Caki2 (cell line): ENCODE measurements at regions not wholly inside any gene's neighbourhood (a gene's known extent, or its start where the extent isn't known, plus 50 kb on each side); places are given as distances from the start of the nearest gene placed in this dataset.
"Not testable (repeated sequence)": the region's sequence is repeated elsewhere in the genome, so short reads cannot be mapped to it uniquely, and the experiment has no call there.

ENCODE experiments used
- DNase-seq: peaks from one replicate; pipeline ENCODE4 v3.0.0-alpha.2; 2015; ENCODE audit warnings: low read depth
- in situ Hi-C: cut with HindIII; loops from 2 replicates; pipeline ENCODE4 v1.10.0; 2016; ENCODE audit warnings: low sequenced_read_pairs, low pct_unique_long_range_greater_than_20kb, mixed read lengths

DNA sequence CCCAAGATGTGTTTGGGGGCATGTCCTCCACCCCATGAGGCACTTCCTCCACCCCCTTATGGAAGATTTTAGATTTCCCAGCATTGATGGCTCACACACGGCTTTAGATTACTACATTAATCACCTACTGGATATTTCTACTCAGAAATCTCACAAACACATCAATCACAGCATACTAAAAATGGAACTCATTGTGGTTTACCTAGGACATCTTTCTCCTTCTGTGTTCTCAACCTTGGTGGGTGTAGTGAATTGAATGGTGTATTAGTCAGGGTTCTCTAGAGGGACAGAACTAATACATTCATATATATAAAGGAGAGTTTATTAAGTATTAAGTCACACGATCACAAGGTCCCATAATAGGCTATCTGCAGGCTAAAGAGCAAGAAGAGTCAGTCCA, 82.1 kb upstream of the CYRIA start:
- no peak for DNase-seq
- in situ Hi-C loops, result no loop called here

DNA sequence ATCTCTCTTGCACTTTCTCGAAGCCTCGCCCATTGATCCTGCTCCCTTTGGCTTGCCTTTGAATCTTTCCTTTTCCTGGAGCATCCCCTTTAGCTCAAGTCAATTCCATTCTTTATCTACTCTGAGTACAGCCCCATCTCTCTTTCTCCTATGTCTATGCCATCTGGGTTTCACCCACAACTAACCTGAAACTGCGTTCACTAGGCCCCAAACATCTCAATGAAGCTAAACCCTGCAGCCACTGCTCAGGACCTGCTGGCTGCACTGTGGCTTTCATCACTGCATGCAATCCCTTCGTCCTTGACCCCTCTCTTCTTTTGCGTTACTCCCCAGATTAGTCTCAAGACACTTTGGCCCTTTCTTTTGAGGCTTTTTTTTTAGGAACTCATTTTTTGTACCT, 81.6 kb upstream of the CYRIA start:
- DNase-seq, result no peak
- in situ Hi-C loops, result no loop called here

DNA sequence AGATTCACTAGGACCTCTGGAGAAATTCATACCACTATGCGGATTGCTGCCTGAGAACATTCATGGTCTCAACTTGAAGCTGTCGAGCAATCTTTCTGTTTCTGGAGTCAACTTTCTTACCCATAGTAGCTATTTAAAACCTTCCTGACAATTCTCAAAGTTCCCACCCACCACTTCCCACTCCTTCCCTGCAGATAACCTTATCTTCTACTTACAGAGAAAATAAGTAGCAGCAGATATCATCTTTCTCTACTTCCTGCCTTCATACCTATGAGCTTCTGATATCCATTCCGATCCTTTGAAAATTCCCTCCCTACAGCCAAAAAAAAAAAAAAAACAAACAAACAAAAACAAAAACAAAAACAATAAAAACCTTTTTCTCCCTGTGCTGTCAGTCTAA, 81.2 kb upstream of the CYRIA start:
- no peak for DNase-seq
- in situ Hi-C loops, result no loop called here

DNA sequence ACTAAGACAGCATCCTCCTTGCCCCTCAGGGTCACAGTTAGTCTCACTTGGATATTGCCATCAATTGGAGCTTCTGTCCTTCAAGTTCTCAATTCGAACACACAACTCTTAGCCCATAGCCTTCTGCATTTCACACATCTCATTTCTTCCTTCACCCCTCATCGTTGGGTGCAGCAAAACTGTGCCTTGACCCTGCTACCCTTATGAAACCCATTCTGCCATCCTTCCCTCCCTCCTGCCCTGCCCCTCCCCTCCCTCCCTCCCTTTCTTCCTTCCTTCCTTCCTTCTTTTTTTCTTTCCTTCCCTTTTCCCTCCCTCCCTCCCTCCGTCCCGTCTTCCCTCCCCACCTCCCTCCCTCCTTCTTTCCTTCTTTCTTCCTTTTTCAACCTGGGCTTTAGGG, 80.7 kb upstream of the CYRIA start:
- DNase-seq, result no peak
- in situ Hi-C loops, result no loop called here

DNA sequence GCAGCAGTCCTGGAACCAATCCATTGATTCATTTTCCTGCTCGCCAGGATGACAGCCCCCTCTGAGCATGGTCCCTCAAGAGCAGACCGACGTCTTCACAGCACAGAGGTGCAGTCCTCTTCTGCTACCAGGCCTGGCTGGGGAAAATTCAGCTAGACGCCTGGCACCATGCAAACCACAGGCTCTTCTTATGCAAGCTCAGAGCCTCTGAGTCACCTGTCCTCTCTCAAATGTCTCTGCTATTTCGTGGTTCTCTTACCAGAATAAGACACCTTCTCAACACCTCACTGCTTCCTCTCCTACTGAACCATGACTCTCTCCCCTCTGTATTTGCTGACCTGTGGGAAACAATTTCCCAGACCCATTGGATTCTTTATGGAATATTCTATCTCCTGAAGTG, 79.8 kb upstream of the CYRIA start:
- in situ Hi-C loops, result no loop called here
- peak; percentile 41 for DNase-seq

DNA sequence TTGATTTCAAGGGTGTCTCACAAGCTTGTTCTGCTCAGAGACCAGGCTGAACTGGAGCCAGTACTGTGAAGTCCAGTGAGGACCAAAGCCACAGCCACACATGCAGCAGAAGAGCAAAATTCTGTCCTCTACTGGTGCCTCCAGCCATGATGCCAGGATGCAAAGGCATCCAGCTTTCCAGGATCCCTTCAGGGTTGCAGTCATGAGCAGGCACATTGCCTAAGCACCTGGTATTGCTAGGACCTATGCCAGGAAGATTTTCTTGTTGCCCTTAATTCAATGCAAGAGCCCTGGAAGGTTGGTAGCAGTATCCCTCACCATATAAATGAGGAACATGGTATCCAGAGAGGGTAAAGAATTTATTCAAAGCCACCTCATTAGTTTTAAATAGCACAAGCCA, 78.9 kb upstream of the CYRIA start:
- DNase-seq, result no peak
- in situ Hi-C loops, result no loop called here

DNA sequence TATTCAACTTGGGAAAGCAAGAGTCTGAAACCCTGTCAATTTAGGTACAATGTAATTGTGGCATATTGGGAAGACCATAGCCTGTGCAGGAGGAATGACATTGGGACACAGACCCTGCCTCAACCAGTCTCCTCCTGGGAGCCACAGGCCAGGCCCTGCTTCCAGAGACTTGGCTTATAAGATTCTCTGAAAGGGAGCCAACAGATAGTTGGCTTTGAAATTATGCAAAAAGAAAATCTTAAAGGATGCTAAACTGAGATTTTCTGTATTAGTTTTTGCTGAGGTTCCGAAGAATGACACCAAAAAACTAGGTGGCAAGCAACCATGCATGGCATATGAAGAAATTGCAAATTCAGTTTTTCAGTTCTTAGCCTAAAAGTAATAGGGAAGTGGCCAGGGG, 76.4 kb upstream of the CYRIA start:
- DNase-seq, result no peak
- in situ Hi-C loops, result no loop called here

DNA sequence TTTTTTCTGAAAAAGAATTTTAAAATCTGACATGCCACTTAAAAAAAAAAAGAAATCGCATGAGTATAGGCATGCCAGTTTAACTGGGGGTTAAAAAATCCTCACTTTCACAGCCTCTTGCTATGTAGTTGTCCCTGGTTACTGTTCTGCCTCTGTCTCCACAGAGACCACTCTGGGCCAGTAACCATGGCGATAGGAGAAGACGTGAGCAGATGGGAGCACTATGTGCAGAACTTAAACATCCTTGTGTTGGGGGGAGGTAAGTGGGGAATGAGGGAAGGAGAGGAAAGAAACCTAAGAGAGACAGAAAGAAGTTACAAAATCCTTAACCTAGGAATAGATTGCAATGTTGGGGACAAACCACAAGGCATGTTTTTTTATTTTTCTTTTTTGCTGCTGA, 75.9 kb upstream of the CYRIA start:
- no peak for DNase-seq
- in situ Hi-C loops, result no loop called here

DNA sequence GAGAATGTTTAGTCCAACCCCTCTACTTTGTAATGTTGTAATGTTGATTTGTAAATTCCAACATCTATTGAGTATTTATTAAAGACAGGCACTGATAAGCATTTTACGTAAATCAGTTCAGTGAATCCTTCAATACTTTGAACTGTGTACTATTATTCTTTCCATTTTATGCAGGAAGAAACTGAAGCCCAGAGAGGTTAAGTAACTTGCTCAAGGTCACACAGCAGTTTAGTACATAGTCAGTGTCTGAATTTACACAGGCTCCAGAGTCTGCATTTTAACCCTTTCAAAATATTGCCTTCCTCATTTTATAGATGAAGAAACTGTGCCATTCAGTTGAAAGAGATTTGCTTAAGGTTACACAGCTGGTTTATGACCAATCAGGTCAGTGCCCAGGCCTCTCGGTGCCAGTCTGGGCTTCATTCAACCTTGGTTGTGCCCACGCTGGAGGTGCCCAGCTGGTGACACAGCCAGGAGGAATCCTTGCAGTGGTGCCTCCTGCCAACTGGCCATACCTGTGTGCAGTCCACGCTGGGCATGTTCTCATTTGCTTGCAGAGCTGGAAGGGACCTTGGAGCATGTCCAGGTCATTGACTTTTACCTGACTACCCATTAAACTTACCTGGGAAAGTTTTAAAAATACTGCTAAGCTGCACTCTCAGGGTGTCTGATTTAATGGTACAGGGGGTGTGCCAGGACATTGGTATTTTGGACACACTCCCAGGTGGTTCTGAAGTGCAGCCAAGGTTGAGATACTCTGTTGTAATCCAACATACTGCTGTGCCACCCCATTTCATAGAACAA, 74.3 kb upstream of the CYRIA start:
- DNase-seq, result no peak

DNA sequence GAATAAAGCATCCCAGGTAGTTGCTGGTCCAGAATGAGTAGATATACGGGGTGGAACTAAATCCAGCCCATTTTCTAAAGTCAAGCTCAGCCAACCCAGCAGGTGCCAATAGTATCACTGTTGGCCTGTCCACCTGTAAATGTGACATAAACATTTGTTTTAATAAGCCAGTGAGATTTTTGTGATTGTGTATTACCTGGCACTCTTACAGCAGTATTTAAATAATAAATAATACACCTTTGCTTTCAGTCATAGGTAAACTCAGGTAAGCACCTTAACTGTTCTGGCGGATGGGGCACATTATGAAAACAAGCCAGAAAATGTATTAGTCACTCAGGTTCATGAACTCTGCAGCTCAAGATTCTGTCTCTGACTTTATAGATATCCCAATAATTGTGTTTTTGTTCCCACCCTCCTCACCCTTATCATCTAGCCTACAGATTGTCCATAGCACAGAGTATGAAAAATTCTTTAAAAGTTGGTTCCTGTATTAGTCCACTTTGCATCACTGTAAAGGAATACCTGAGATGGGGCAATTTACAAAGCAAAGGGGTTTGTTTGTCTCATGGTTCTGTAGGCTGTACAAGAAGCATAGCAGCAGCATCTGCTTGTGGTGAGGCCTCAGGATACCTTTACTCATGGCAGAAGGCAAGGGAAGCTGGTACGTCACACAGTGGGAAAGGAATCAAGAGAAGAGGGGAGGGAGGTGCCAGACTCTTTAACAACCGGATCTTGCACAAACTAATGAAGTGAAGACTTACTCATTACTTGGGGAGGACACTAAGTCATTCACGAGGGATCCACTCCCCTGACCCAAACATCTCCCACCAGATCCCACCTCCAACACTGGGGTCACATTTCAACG, 73.0 kb upstream of the CYRIA start:
- DNase-seq, result no peak
- in situ Hi-C loops, result no loop called here

More for the DNA sequence above, 74.3 kb upstream of the CYRIA start:
- in situ Hi-C loops, result no loop called here

DNA sequence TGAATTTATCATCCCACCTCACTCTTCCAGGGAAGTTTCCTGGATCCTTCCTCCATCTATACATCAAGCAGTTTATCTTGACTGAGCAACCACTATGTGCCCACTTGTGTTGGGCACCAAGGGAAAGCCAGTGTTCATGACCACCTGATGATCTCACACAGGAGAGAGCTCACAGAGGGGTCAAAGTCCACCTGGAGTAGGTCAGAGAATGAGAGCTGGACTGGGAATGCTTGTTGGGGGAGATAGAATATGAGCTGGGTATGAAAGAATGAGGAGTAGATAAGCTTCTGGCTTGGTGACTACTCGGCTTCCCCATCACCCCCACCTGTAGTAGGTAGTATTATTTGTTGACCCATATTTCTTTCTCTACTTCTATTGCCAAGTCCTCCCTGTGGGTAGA, 72.2 kb upstream of the CYRIA start:
- in situ Hi-C loops, result no loop called here
- DNase-seq, result no peak

DNA sequence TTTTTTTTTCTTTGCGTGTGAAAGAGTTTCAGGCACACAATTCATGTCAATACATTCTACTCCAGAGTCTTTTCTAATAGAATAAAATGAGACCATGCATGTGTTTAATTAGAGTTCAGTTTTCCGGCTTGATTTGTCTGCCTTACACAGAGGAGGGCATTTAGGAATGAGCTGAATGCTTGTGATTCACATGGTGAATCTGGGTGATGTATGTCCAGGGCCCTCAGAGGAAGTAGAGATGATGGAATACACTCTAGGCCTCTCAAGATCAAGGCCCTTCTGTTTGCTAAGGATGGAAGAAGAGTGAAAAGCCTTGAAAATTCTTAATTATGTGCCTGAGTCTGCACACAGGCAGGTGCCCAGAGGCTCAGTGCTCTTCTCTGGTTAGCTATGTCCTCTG, 71.0 kb upstream of the CYRIA start:
- in situ Hi-C loops, result no loop called here
- no peak for DNase-seq

DNA sequence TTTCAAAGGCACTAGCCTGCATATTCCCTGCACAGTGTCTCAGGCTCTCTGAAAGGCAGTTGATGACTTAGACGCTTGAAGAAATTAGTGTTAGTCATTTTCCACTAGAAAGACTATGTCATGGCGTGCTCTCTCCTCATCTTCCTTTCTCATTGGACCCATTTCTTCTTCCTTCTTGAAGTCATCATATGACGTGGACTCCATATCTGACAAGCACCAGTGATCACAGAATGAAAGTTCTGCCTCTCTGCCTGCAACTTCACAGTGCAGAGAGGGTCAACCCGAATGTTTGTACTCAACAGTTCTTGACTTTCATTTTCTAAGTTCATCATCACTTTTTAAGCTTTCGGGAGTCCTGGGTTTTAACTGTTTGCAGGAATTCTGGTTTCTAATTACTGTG, 63.7 kb upstream of the CYRIA start:
- in situ Hi-C loops, result no loop called here
- no peak for DNase-seq

DNA sequence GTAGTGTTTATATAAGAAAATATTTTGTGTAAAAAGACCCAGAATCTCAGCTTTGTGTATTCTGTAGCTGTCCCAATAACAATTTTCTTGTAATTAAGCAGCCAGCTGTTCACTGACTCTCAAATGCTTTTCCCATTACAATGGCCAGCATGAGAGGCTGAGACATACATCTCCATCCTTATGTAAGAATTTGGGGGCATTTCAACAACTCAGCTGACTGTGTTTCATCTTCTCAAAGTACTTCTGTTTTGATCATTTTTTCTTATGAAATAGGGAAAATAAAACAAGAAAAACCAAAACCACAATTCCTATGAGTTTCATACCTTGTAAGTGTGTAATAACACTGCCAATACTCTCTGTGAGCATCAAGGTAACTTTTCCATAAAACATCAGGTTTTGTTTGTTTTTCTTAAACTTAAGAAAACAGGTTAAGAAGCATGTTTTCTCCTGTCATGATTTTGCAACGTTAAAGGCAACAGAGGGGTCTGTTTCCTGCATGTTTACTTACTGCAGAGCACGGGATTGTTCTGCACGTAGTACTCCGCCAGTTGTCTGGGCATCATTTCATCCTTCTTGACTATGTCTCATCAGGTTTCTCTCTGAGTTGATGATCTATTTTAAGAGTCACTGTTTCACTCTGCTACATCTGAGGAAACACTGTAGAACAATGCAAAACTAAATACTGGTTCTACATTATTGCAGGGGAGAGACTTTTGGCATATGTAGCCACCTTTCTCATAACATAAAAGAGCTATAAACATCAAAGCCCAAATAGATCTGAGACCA, 62.9 kb upstream of the CYRIA start:
- in situ Hi-C loops, result no loop called here
- no peak for DNase-seq

DNA sequence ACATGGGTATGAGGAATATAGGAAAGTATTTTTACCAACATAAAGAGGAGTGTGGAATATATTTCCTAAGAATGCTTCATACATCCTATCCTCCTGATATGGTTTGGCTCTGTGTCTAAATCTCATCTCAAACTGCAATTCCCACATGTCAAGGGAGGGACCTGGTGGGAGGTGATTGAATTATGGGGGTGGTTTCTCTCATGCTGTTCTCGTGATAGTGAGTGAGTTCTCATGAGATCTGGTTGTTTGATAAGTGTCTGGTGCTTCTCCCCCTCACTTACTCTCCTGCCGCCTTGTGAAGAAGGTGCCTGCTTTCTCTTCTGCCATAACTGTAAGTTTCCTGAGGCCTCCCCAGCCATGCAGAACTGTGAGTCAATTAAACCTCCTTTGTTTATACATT, 62.2 kb upstream of the CYRIA start:
- DNase-seq, in situ Hi-C loops: not testable (repeated sequence)

DNA sequence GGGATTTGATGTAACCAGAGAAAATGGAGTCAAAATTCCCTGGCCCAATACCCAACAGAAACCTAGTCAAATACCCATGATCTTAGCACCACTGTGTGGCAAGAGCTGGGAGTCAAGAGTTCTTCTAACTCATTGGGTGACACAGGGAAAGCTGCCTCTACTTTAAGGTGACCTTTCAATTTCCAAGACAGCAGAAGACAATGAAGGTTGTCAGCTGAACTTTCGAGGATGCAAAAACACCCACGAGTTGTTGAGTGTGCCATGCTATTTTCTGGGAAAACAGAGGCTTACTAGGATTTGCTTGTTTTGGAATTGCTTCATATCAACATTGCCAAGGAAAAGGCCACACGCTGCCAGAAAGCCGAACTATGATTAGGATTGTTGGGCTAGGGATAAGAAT, 61.6 kb upstream of the CYRIA start:
- in situ Hi-C loops, result no loop called here
- DNase-seq, result no peak

DNA sequence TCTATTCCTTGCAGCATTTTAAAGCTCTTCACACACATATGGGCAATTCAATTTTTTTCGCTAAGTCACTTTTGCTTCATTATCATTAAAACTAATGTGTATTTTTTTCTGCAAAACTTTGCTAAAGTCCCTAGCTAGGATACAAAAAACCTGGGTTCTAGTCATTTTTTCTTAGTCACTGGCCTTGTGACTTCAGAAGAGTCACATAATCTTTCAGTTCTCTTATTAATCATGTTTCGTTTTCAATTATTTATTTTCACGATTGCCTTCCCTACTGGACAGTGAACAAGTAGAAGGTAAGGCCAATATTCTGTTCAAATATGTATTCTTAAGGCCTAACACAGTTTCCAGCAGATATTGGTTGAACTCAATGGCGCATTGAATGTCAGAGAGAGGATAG, 60.9 kb upstream of the CYRIA start:
- in situ Hi-C loops, result no loop called here
- DNase-seq, result no peak

DNA sequence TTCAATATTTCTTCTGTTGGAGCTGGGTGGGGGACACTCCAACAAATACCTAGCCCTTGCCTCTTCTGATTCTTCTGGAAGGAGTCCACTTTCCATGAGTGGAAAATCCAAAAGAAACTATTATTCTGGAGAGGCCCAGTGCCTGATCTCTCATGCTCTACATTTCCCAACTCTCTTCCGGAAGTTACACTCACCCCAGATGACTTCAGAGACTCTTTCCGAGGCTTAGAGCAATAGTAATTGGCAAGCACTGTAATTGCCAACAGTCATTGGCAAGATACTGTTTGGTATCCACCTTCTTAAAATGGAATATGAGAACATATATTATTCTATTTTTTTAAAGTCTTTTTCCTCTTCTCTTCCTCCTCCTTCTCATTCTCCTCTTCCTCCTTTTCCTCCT, 60.5 kb upstream of the CYRIA start:
- no peak for DNase-seq
- in situ Hi-C loops, result no loop called here

DNA sequence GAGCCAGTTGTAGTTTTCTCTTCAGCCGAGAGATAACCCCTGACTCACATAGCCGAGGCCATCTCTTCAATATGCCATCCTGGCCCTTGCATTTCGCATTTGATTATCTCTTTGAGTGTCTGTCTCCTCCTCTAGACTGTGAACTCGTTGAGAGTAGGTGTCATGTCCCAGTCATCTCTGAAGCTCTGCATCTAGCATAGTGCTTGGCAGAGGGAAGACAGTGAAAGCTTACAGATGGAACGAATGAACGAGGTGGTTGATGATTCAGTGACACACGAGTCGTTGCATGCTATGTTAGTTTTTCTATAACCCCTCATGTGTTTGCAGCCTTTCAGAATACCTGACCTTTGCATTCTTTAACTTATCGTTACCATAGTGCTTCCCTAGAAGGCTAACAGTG, 59.9 kb upstream of the CYRIA start:
- in situ Hi-C loops, result no loop called here

More for the DNA sequence above, 59.9 kb upstream of the CYRIA start:
- peak; percentile 29 for DNase-seq
